ENCODE measurements at regions not wholly inside any gene's neighbourhood (a gene's known extent, or its start where the extent isn't known, plus 50 kb on each side); places are given as distances from the start of the nearest gene placed in this dataset.

DNA sequence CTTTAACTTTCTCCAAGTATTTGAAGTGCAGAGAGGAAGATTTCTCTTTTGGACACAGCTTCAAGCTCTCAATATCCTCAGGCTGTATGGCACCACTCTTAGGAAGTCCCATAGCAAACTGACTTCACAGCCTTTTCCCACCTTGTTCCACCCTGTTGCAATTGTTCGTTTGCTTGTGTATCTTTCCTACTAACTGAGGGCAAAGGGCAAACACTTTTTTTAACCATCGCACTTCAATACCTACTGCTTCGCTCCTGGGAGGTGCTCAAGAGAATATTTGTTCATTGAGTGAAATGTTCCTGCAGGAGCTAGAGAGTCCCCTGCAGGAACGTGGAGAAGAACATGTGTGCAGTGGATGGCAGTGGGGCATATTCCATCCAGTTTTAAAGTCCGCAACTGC, 638.6 kb downstream of the BCOR start:
- no peak overlapping the region for H3K4me3 Mint-ChIP-seq
- H3K36me3 Mint-ChIP-seq (ENCODE audit: low read depth), result no peaks in the 10 kb centered on the region
- peaks cover 51% of the 10 kb centered on the region for H3K27me3 Mint-ChIP-seq (ENCODE audit: low read depth, poor library complexity)
- H3K9me3 Mint-ChIP-seq, result peaks cover 35% of the 10 kb centered on the region
- peaks cover 9% of the 10 kb centered on the region for H3K4me1 Mint-ChIP-seq
- no peak overlapping the region for H3K27ac Mint-ChIP-seq
- TF ChIP-seq CTCF (IDR thresholded peaks at IDR 0.05), result no peak
- no peak for DNase-seq

DNA sequence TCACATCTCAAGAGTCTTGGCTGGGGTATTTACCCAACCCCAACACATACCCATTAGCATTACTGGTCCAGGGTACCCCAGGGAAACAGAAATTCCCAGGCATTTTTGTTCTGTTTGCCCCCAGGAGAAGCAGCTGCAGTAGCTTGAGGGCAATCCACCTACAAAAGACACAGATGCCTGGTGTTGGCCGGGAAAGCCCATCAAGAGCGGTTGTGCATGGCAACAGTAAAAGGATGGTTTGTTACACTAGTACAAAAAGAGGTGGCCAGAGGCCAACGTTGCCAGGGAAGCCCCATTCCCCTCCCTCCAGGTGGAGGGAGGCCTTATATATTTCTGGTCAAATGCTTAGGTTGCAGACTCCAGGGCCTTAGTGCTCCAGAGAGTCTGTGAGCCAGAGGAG, 637.8 kb downstream of the BCOR start:
- no peak overlapping the region for H3K27ac Mint-ChIP-seq
- H3K4me1 Mint-ChIP-seq, result peaks cover 8% of the 10 kb centered on the region
- no peaks in the 10 kb centered on the region for H3K36me3 Mint-ChIP-seq (ENCODE audit: low read depth)
- DNase-seq, result no peak
- H3K27me3 Mint-ChIP-seq (ENCODE audit: low read depth, poor library complexity), result peaks cover 51% of the 10 kb centered on the region
- H3K9me3 Mint-ChIP-seq, result peaks cover 40% of the 10 kb centered on the region
- no peak overlapping the region for H3K4me3 Mint-ChIP-seq
- TF ChIP-seq CTCF (IDR thresholded peaks at IDR 0.05), result no peak

GRCh38 chrX:39460499-39460898, 637.3 kb downstream of the BCOR start:
- Mint-ChIP-seq H3K4me3 (no peak overlapping the region), H3K9me3 (peaks cover 38% of the 10 kb centered on the region), H3K4me1 (peaks cover 8% of the 10 kb centered on the region), H3K27me3 (ENCODE audit: low read depth, poor library complexity) (peaks cover 48% of the 10 kb centered on the region), H3K27ac (no peak overlapping the region), H3K36me3 (ENCODE audit: low read depth) (no peaks in the 10 kb centered on the region)
- no peak for DNase-seq
- TF ChIP-seq CTCF (IDR thresholded peaks at IDR 0.05), result no peak

DNA sequence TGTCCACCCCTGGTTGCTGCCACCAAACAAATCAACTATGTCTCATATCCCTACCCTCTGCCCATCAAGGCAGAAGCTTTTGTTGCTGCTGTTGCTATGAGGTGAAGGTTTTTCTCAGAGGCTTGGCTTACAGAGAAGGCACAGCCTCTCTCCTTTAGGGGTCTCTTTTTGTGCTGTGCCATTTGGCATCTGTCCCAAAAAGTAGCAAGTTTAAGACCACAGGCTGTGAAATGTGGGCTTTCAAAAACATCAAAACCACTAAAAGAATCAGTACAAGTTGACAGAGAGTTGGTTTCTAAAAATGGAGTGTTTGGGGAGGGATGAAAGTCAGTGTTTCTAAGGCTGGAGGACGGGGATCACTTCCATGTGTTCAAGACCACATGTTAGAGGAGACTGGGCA, 634.9 kb downstream of the BCOR start:
- Mint-ChIP-seq H3K27me3 (ENCODE audit: low read depth, poor library complexity) (peaks cover 53% of the 10 kb centered on the region), H3K4me3 (no peak overlapping the region), H3K4me1 (peaks cover 8% of the 10 kb centered on the region), H3K9me3 (peaks cover 25% of the 10 kb centered on the region), H3K36me3 (ENCODE audit: low read depth) (no peaks in the 10 kb centered on the region), H3K27ac (no peak overlapping the region)
- TF ChIP-seq CTCF (IDR thresholded peaks at IDR 0.05), result no peak
- DNase-seq, result no peak

- TF ChIP-seq CTCF (IDR thresholded peaks at IDR 0.05), result no peak
- H3K4me1 Mint-ChIP-seq, result peaks cover 8% of the 10 kb centered on the region
- H3K27me3 Mint-ChIP-seq (ENCODE audit: low read depth, poor library complexity), result peaks cover 44% of the 10 kb centered on the region
- H3K36me3 Mint-ChIP-seq (ENCODE audit: low read depth), result no peaks in the 10 kb centered on the region
- peaks cover 25% of the 10 kb centered on the region for H3K9me3 Mint-ChIP-seq
- DNase-seq, result no peak
- no peak overlapping the region for H3K4me3 Mint-ChIP-seq
- H3K27ac Mint-ChIP-seq, result no peak overlapping the region
These were observed 633.5 kb downstream of the BCOR start for GRCh38 chrX:39464253-39464652.

GRCh38 chrX:39465467-39465866, 632.3 kb downstream of the BCOR start:
- Mint-ChIP-seq H3K9me3 (peaks cover 28% of the 10 kb centered on the region), H3K27me3 (ENCODE audit: low read depth, poor library complexity) (peaks cover 46% of the 10 kb centered on the region)

More at GRCh38 chrX:39465467-39465866, 632.3 kb downstream of the BCOR start:
- H3K4me3 Mint-ChIP-seq, result no peak overlapping the region
- no peak for DNase-seq
- TF ChIP-seq CTCF (IDR thresholded peaks at IDR 0.05), result no peak
- H3K4me1 Mint-ChIP-seq, result peaks cover 2% of the 10 kb centered on the region
- H3K36me3 Mint-ChIP-seq (ENCODE audit: low read depth), result no peaks in the 10 kb centered on the region
- H3K27ac Mint-ChIP-seq, result no peak overlapping the region

Measured in nephron progenitor cell (in vitro differentiated cells).